Superior temporal gyrus (tissue), 1 donor: ENCODE measurements at regions not wholly inside any gene's neighbourhood (a gene's known extent, or its start where the extent isn't known, plus 50 kb on each side); places are given as distances from the start of the nearest gene placed in this dataset.
A peak's percentile ranks its signal among the peaks of the same experiment; 100 is the strongest.

Source experiments
- DNase-seq: peaks from one replicate; pipeline ENCODE4 v3.0.0-alpha.2; 2016; ENCODE audit errors: extremely low spot score

DNA sequence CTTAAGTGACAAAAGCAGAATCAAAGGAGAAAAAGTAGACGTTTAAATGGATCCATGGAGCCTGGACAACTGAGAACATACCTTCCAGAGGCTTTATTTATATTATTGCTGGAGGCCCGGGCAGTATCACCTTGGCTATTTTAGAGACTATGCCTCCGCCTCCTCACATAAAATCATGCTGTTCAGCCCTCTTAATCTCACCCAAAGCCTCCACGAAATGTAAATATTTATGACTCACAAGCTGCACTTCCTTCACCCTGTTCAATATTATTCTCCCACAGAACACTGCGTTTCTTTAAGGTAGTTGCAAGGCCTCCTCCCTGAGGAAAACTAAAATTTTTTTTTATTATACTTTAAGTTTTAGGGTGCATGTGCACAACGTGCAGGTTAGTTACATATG is 478.6 kb upstream of the ACVR2A start:
- DNase-seq, result no peak

DNA sequence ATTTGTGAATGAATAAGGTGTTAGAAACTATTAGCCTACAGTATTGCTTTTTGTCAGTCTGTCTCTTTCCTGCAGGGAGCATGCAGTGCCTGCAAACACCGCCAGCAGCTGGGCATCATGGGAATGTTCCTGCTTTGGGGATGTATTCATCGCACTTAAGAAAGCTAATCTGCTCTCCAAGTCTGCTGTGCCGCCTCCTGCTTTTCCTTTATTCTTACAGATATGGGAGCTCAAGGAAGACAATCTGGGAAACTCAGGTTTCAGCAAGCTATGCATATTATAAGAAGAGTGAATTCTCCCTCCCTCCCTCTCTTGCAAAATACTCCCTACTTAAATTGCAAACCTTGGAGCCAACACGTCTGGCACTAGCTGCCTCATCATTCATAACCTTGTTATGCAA is 479.2 kb upstream of the ACVR2A start:
- DNase-seq, result peak; percentile 46

DNA sequence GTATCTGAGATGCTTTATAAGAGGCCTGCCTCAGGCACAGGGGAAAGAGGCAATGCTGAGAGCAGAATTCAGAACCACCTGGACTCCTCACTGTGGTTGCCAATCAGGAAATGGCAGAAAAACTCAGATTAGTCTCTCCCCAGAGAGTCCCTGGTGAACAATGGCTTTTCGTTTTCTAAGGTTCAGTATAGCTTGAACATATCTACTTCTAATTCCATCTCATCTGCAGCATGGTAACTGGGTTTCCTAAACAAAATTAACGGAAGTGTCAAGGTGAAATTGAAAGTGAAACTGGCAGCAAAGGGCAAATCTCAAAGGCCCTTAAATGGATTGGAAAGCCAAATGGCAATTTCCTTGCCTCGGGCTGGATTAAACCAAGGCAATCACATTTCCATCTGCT is 480.2 kb upstream of the ACVR2A start:
- DNase-seq, result no peak

DNA sequence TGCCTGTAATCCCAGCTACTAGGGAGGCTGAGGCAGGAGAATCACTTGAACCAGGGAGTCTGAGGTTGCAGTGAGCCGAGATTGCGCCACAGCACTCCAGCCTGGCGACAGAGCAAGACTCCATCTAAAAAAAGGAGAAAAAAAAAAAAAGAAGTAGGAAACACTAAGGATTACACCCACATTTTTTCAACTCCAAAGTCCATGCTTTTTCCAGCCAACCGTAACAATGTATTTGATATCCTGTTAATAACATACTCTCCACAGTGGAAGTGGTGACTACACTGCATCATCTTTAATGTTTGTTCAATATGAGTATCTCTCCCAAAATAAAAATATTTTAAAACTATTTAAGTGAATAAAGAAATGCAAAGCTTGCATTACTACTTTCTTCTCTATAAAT is 481.6 kb upstream of the ACVR2A start:
- no peak for DNase-seq

DNA sequence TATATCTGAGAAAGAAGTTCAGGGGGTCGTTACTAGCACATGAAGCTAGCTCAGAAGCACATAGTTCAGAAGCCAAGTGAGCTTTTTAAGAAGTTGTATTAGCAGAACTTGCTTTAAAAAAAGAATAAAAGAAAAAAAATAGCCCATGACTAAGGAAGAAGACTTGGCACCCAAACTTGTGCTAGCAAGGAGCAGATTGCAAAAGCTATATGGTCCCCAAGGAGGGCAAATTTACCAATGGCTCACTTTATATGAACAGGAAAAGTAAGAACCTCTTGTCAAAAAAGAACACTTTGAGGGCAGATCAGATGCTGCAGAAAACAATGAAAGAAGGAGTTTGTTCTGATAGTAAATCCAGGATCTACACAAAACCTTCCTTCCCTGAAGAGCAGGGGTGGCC is 486.5 kb upstream of the ACVR2A start:
- no peak for DNase-seq

DNA sequence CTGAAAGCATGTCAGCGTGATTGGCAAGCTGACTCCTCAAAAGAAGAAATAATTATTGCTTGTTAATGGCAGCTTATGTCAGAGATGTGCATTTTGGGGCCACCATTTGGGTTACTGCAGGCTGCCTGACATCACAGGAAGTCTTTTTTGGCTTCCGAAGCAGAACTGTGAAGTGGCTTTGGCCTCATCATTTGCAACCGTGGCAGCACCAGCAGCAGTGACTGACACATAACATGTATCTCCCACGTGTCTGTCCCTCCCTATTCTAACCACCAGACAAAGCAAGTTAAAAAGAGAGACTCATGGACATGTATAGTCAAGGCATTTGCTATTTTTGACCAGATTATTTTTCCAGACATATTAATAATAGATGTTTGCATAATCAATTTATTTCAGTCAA is 488.7 kb upstream of the ACVR2A start:
- DNase-seq, result no peak

DNA sequence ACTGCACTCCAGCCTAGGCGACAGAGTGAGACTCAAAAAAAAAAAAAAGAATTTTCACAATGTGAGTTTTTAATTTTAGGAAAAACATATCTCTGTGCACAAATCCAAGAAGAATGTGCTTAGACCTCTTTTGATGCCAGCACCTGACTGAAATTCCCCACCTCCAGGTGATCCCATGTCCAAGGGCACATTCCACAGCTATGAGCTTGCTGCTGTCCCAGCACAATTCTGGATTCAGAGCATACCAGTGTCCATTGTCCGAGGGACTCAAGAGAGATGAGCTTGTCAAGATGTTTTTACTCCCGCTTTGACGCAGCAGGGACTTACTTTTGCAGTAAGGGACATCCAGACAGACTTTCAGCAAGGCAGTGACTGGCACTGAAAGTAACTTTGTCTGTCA is 489.1 kb upstream of the ACVR2A start:
- DNase-seq, result no peak

DNA sequence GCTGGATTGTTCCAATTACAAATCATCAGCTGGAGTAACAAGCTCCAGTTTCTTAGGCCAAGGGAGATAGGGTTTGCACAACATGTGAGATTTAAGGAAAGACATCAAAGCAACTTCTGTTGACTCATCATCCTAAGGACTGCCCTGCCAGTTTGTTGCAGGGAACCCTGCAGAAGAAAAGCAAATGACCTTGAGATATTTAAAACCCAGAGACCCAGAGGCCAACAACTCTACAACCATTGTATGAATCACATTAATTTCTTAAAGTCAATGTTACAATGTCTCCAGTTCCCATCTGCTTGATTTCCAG is 491.8 kb upstream of the ACVR2A start:
- DNase-seq, result no peak

DNA sequence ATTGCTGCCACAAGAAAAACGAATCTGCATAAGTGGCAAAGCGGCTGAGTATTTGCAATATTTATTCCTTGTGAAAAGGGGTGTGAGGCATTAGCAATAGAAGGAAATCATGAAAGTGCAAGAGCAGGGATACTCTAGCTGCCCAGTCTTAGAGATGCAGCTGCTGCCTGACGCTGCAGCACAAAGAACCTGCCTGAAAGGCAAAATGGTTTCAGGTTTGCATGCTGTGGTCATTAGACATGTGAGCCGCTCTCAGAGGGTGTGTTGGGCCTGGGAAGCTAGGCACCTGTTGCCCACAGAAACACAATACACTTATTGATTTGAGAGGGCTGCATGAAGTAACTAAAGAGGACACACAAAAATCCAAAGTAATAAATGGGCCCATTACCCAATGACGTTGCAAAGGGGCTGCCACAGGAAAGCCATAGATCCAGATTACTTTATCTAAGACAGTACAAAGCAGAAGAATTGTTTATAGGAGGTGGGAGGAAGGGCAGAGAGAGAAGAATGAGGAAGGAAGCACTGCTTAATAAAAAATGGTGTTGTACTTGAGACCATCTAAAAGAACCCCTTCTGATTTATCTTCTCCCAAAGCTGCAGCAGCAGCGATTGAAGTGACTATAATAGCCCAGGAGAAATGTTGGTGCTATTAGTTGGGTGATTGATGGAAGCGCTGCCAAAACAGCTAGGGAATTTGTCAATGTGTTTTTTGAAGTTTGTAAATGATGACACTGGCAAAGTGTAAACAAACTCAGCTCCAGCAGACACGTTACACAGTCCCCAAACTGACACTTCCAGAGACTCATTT is 492.4 kb upstream of the ACVR2A start:
- DNase-seq, result no peak

DNA sequence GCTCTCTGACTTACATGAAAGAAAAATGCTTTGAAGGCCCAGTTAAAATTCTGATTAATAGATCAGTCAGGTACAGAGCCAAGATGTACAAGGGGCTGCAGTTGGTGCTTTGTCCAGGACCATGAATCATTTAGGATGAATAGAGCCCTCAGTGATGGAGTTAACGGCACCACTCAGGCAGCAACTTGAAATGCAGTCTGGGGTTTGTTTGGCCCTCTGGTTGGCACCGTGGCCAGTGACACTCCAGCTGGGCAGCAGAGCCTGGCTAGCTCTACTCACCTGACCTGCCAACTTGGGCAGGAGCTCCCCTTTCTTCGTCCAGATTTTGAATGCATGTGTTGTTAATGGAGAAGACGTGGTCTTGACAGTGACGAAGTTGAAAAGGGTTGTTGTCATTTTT is 493.0 kb upstream of the ACVR2A start:
- DNase-seq, result no peak

DNA sequence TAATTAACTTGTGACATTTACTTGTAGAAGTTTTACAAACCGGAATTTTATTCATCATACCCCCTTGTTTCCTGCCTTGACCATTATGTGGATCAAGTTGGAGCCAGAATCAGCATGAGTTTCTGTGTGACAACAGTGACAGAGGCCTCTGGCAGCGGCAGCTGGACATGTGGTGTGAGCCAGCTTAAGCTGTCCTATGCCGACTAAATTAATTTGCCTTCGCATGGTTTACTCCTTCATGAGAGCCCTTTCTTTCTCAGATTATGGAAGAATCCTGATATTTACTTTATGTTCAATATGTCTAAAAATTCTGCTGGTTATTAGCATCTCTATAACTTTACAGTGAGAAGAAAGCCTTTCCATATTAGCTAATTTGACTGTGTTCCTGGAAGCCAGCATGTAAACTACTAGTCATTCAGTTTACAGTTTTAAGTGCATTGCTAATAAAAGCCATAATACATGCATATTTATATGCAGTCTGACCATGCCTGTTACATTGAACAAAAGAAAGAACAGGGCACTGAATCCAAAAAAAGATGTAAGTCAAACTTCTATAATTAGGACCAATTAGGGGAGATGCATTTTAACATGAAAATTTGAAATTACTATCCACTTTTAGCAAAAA is 495.8 kb upstream of the ACVR2A start:
- no peak for DNase-seq

DNA sequence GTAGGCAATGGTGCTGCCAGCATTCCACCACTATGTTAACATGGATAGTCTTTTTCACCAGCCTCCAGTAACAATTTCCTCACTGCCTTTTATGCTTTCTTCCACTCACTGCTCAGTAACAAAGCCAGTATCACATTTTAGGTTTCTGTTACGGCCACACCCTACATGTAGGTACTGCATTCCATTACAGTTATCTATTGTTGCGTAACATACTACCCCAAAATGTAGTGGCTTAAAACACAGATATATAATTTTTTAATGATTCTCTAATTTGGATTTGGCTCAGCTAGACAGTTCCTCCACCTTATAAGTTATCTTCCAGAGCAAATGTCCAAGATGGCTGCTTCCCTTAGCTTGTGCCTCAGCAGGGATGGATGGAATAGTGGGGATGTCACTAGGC is 498.7 kb upstream of the ACVR2A start:
- no peak for DNase-seq

DNA sequence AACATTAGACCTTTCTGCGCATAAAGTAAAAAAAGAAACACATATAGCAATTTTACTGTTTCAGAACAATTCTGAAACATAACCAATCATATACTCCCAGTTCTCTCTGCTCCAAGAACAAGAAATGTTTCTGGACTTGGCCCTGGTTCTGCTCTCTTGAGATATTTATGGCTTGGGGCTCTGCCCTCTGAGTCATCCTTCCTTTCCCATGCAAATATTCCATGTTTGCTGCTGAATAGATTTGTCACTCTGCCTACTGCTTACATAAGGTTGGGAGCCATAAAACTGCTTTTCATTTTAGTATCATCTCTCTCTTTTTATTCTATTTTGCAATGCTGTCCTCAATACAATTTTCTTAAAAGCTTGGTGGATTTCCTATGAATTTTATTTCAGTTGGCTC is 499.6 kb upstream of the ACVR2A start:
- DNase-seq, result no peak

DNA sequence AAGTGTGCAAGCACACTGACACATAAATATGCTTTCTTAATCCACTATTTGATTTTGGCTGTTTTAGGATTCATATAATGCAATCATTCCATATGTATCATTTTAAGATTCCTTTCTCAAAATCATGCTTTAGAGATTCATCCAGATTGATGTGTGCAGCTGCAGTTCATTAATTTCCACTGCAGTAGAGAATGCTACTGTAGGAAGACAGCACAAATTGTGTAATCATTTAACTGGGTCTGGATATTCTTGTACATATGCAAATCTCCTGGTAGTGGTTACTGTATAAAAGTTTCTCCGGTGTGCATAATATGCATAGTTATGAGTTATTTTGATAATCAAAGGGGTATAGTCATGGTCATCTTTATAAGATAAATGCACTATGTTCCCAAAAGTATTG is 502.5 kb upstream of the ACVR2A start:
- DNase-seq, result no peak

DNA sequence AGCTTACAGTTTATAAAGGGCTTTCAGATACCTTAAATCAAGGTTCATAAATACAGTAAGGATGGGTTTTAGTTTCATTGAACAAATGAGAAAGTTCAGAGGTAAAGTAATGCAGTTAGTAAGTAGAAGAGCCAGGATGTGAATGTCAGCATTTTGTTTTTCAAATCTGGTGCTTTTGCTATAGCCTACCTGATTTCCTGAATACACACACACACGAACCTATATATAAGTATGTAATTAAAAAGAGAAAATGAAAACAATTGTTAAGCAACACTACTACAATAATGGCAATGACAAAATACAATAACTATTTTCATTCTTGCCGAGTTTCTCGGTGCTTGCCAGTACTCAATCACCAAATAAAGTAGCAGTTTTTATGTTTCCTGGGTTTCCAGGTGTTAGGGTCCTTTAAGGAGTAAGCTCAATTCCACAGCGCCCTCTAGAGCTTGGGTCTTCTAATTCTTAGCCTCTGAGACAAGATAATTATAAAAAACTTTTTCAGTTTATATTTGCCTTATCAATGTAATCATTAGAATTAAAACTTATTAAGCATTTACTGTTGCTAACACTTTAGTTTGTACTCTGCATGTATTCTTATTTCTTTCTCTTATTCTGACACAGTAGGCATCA is 512.9 kb upstream of the ACVR2A start:
- DNase-seq, result no peak

DNA sequence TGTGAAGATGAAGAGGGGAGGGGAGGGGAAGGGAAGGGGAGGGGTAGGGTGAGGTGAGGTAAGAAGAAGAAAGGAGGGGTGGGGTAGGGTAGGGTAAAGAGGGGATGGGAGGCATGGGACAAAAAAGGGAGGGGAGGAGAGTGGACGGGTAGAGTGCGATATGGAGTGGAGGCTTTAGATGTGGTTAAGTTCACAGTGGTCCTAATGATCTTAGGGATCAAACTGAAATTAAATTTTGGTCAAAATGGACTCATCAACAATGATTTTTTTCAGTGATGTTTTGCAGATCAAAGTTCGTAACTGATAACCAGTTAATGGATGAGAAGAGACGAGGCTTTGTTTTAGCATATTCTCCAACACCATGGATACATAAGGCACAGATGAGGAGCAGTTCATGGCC is 513.9 kb upstream of the ACVR2A start:
- no peak for DNase-seq

DNA sequence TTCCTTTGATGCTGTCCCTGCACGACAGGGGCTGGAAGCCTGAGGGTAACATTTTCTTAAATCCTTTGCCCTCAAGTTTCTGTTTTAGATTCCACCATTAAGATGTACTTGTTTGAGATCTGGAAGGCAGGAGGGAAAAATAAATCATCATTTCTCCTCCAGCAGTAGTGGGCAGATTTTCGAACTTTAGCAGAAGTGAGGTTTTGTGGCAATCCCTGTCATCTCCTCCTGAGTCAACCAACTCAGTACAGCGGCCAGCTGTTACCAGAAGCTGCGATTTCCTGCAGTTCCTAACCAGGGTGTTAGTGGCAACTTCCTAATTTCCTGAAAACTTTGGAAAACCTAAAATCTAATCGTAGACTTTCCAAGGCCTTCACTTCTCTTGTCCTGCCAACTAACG is 517.2 kb upstream of the ACVR2A start:
- no peak for DNase-seq

DNA sequence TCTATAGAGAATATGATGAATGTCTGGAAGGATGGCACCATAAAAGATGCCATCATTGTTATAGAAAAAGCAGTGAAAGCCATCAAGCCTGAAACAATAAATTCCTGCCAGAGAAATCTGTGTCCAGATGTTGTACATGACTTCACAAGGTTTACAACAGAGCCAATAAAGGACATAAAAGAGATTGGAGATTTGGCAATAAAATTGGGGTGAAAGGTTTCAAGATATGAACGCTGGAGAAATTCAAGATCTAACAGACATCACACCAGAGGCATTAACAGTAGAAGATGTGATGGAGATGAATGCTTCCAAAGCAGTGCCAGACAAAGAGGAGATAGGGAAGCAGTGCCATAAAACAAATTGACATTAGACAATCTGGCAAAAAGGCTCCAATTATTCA is 518.8 kb upstream of the ACVR2A start:
- DNase-seq, result no peak

DNA sequence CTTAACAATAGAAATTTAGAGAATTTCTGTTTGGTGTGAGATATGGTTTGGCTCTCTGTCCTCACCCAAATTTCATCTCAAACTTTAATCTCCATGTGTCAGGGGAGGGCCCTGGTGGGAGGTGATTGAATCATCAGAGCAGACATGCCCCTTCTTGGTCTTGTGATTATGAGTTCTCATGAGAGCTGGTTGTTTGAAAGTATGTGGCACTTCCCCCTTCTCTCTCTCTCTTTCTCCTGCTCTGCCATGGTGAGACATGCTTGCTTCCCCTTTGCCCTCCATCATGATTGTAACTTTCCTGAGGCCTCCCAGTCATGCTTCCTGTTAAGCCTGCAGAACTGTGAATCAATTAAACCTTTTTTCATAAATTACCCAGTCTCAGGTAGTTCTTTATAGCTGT is 524.7 kb upstream of the ACVR2A start:
- no peak for DNase-seq

DNA sequence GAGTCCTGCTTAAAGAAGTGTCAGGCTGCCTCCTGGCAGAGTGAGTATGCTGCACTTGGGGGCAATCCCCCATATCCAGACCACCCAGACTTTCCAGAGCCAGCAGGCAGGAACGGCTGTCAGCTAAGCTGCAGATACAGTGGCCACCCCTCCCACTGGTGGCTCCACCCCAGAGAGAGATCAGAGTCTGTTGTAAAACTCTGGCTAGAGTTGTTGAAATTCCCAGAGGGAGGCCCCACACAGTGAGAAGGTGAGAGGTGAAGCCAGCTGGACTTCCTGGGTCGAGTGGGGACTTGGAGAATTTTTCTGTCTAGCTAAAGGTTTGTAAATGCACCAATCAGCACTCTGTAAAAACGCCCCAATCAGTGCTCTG is 533.8 kb upstream of the ACVR2A start:
- DNase-seq, result no peak

DNA sequence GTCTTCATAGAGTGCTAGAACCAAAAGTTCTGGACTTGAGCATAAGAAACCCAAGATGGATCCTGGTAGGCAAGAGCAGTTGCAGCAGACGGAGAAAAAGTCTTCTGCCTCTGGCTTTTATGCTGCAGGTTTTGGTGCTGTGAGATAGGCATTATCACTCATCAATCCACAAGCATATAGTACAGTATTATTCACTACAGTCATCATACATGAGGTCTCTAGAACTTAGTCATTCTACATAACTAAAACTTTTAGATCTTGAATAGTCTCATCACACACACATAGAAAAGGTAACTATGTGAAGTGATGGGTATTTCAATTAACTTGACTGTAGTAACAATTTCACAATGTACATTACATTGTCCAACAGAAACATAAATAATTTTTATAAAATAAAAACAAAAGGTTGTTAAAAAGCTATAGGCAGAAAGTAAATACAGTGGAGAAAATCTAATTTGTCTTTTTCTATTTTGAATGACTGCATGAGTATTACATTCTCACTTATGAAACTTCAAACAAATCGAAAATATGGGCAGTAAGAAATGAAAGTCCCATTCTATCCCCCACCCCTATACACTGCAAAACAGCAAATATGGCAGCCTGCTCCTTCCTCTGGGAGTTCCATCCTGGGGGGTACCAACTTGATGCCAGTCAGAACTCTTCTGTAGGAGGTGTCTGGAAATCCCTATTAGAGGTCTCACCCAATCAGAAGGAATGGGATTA is 534.3 kb upstream of the ACVR2A start:
- no peak for DNase-seq

DNA sequence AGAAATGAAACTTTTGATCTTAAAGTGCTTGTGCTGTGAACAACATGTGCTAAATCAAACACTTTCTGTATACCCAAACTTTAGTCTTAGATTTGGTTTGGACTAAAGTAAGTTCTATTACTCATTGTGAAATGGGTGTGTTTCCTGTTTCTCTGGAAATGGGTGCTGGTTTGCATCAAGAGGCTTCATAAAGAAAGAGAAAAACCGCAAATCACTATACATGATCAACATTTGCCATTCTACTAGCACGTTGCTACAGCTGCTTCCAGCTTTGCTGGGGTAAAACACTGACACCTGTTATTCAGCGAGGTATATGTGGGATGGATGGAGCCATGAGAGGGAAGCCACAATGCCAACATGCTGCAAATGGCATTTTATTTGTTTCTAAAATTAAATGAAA is 547.0 kb upstream of the ACVR2A start:
- no peak for DNase-seq

DNA sequence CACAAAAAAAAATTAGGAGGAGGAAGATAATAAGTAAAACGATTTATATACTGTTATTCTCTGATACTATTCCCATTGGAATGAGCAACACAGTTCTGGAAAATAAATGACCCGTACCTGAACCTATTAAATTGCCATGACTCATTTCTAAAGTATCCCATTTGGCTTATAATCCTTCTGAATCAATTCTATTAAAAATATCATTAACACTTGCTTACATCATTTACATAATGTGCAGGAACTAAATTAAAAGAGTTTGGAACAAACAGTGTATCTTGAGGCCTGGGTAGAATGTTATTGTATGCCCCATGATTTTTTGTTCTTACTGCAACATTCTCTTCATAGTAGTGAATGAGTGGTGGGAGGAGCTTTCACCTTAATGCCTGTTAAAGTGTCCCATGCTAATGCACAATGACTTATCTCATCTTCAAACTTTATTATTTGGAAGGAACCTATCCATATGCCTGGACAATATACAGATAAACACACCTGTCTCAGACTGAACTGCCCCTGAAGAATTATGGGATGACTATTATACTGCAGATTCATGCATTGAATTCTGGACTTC is 549.9 kb upstream of the ACVR2A start:
- no peak for DNase-seq
